Neural cell (in vitro differentiated cells): ENCODE measurements at regions not wholly inside any gene's neighbourhood (a gene's known extent, or its start where the extent isn't known, plus 50 kb on each side); places are given as distances from the start of the nearest gene placed in this dataset.

Experiments used
- H2AFZ ChIP-seq: fragments of 200-600, 300-800 bp; sonication (generic), shearing (Covaris generic); 2 replicates; pipeline ENCODE4 v1.6.0; 2014; ENCODE audit warnings: low read depth, mild to moderate bottlenecking, antibody characterized with exemption, low read length, moderate library complexity
- H3F3A ChIP-seq: fragments of 200-600 bp; shearing (Covaris generic); 2 replicates; pipeline ENCODE4 v1.6.1; 2016; ENCODE audit warnings: mild to moderate bottlenecking, moderate library complexity, mixed read lengths, antibody characterized with exemption, low read length; ENCODE audit not compliant: insufficient read depth, poor library complexity, severe bottlenecking
- H3K27ac ChIP-seq: fragments of 200-600, 300-800 bp; sonication (generic), shearing (Covaris generic); 2 replicates; pipeline ENCODE4 v1.5.1; 2014; ENCODE audit warnings: mild to moderate bottlenecking, low read length, moderate library complexity
- H3K27me3 ChIP-seq: fragments of 300-800, 200-600 bp; sonication (generic), shearing (Covaris generic); 2 replicates; pipeline ENCODE4 v1.6.0; 2014; ENCODE audit warnings: mild to moderate bottlenecking, low read depth, low read length, moderate library complexity; ENCODE audit not compliant: insufficient read depth
- H3K36me3 ChIP-seq: fragments of 300-800, 200-600 bp; sonication (generic), shearing (Covaris generic); 2 replicates; pipeline ENCODE4 v1.5.1; 2014; ENCODE audit warnings: mild to moderate bottlenecking, antibody characterized with exemption, low read length, moderate library complexity; ENCODE audit not compliant: insufficient read depth
- H3K4me2 ChIP-seq: fragments of 300-800, 200-600 bp; sonication (generic), shearing (Covaris generic); 2 replicates; pipeline ENCODE4 v1.6.0; 2014; ENCODE audit warnings: mild to moderate bottlenecking, low read length
- H3K4me3 ChIP-seq: fragments of 300-800, 200-600 bp; sonication (generic), shearing (Covaris generic); 2 replicates; pipeline ENCODE4 v1.5.1; 2014; ENCODE audit warnings: mild to moderate bottlenecking, low read length, moderate library complexity
- H3K79me2 ChIP-seq: fragments of 200-600 bp; shearing (Covaris generic); replicated peaks from 2 replicates; pipeline ENCODE4 v1.6.0; 2014; ENCODE audit warnings: mild to moderate bottlenecking, low read length, moderate library complexity; ENCODE audit not compliant: insufficient read depth
- H3K9ac ChIP-seq: fragments of 300-800, 200-600 bp; sonication (generic), shearing (Covaris generic); 2 replicates; pipeline ENCODE4 v1.6.1; 2016; ENCODE audit warnings: mild to moderate bottlenecking, low read length, mixed read lengths
- H3K9me2 ChIP-seq: fragments of 200-600 bp; shearing (Covaris generic); 2 replicates; pipeline ENCODE4 v1.6.1; 2016; ENCODE audit warnings: mild to moderate bottlenecking, low read length, mixed read lengths; ENCODE audit not compliant: insufficient read depth
- H3K9me3 ChIP-seq: fragments of 200-600, 300-800 bp; sonication (generic), shearing (Covaris generic); 2 replicates; pipeline ENCODE4 v1.6.1; 2016; ENCODE audit warnings: mild to moderate bottlenecking, mixed run types, low read length, moderate library complexity, mixed read lengths
- H4K20me1 ChIP-seq: fragments of 200-600 bp; shearing (Covaris generic); 2 replicates; pipeline ENCODE4 v1.6.1; 2016; ENCODE audit warnings: mild to moderate bottlenecking, mixed run types; ENCODE audit not compliant: insufficient read depth
- CTCF ChIP-seq: fragments of 450-650 bp; IDR thresholded peaks from 2 replicates; pipeline ENCODE4 v1.5.1; 2014; ENCODE audit warnings: antibody characterized with exemption, mild to moderate bottlenecking, moderate library complexity; ENCODE audit not compliant: poor library complexity, severe bottlenecking
- EP300 ChIP-seq: fragments of 450-650 bp; conservative IDR thresholded peaks from 2 replicates; pipeline ENCODE4 v1.6.1; 2014; ENCODE audit warnings: antibody characterized with exemption, mild to moderate bottlenecking, moderate library complexity; ENCODE audit not compliant: poor library complexity, severe bottlenecking
- EZH2 ChIP-seq: fragments of 200-600, 300-800 bp; shearing (Covaris generic), sonication (generic); IDR thresholded peaks from 2 replicates; pipeline ENCODE4 v1.6.1; 2014; ENCODE audit warnings: antibody characterized with exemption, low read length, borderline replicate concordance, mild to moderate bottlenecking; ENCODE audit not compliant: insufficient read depth, poor library complexity, severe bottlenecking
- MXI1 ChIP-seq: fragments of 450-650 bp; conservative IDR thresholded peaks from 2 replicates; pipeline ENCODE4 v1.6.1; 2014; ENCODE audit warnings: antibody characterized with exemption, mild to moderate bottlenecking; ENCODE audit not compliant: poor library complexity, severe bottlenecking
- POLR2AphosphoS5 ChIP-seq: IDR thresholded peaks from 2 replicates; pipeline ENCODE4 v1.6.1; 2012
- RAD21 ChIP-seq: fragments of 450-650 bp; conservative IDR thresholded peaks from 2 replicates; pipeline ENCODE4 v1.6.1; 2014; ENCODE audit warnings: antibody characterized with exemption, mild to moderate bottlenecking, moderate library complexity
- REST ChIP-seq: IDR thresholded peaks from 2 replicates; pipeline ENCODE4 v1.6.1; 2012; ENCODE audit warnings: borderline replicate concordance
- SMC3 ChIP-seq: fragments of 450-650 bp; conservative IDR thresholded peaks from 2 replicates; pipeline ENCODE4 v1.6.1; 2014; ENCODE audit warnings: antibody characterized with exemption, mild to moderate bottlenecking, moderate library complexity; ENCODE audit not compliant: poor library complexity
- TAF1 ChIP-seq: IDR thresholded peaks from 2 replicates; pipeline ENCODE4 v1.6.1; 2012; ENCODE audit warnings: low read depth

DNA sequence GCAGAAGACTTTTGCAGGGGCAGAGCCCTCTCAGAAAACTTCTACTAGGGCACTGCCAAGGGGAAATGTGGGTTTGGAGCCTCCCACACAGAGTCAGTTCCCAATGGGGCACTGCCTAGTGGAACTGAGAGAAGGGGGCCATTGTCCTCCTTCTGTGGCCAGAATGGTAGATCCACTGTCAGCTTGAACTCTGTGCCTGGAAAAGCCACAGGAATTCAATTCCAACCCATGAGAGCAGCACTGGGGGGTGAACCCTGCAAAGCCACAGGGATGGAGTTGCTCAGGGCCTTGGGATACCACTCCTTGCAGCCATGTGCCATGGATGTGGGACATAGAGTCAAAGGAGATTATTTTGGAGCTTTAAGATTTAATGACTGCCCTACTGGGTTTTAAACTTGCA is 262.2 kb upstream of the SEMA3C start:
- Histone ChIP-seq H4K20me1 (no peaks in the 10 kb centered on the region), H3K79me2 (no peaks in the 10 kb centered on the region), H3K9ac (no peak overlapping the region), H2AFZ (no peak overlapping the region), H3K27me3 (no peaks in the 10 kb centered on the region), H3K9me2 (no peaks in the 10 kb centered on the region), H3K27ac (no peak overlapping the region), H3K9me3 (peaks cover 4% of the 10 kb centered on the region), H3K36me3 (no peaks in the 10 kb centered on the region), H3F3A (no peaks in the 10 kb centered on the region), H3K4me3 (no peak overlapping the region), H3K4me2 (no peak overlapping the region)
- no peak for TF ChIP-seq TAF1
- no peak for TF ChIP-seq EZH2
- TF ChIP-seq RAD21, result no peak
- TF ChIP-seq SMC3, result no peak
- TF ChIP-seq POLR2AphosphoS5, result no peak
- TF ChIP-seq EP300, result no peak
- no peak for TF ChIP-seq REST
- no peak for TF ChIP-seq CTCF
- TF ChIP-seq MXI1, result no peak

GRCh38 chr7:81180573-81180972 is 261.7 kb upstream of the SEMA3C start:
- Histone ChIP-seq H3K9me2 (no peaks in the 10 kb centered on the region), H3K4me3 (no peak overlapping the region), H3F3A (no peaks in the 10 kb centered on the region), H3K4me2 (no peak overlapping the region), H3K79me2 (no peaks in the 10 kb centered on the region), H3K9ac (no peak overlapping the region), H3K27ac (no peak overlapping the region), H4K20me1 (no peaks in the 10 kb centered on the region), H3K27me3 (no peaks in the 10 kb centered on the region), H3K9me3 (peaks cover 4% of the 10 kb centered on the region), H3K36me3 (no peaks in the 10 kb centered on the region), H2AFZ (no peak overlapping the region)
- TF ChIP-seq EZH2 (no peak), TAF1 (no peak), REST (no peak), POLR2AphosphoS5 (no peak), SMC3 (no peak), EP300 (no peak), CTCF (no peak), MXI1 (no peak), RAD21 (no peak)
